Sigmoid colon (tissue), 6 donors: ENCODE measurements at regions not wholly inside any gene's neighbourhood (a gene's known extent, or its start where the extent isn't known, plus 50 kb on each side); places are given as distances from the start of the nearest gene placed in this dataset.

Experiments
- DNase-seq: peaks from one replicate; pipeline ENCODE4 v3.0.0-alpha.2; 2019
- H3K27ac ChIP-seq, 4 donors: fragments of 200-600 bp; sonication (generic); one replicate each; pipeline ENCODE4 v1.5.1; 2016 to 2019; ENCODE audit warnings: mild to moderate bottlenecking in 1 of 4
- H3K27me3 ChIP-seq, 3 donors: fragments of 200-600 bp; sonication (generic); one replicate each; pipeline ENCODE4 v1.5.1; 2019; ENCODE audit warnings: mild to moderate bottlenecking in 1 of 3
- H3K36me3 ChIP-seq, 4 donors: fragments of 200-600 bp; sonication (generic); one replicate each; pipeline ENCODE4 v1.5.1; 2016 to 2019
- H3K4me1 ChIP-seq, 4 donors: fragments of 200-600 bp; sonication (generic); one replicate each; pipeline ENCODE4 v1.5.1; 2017 to 2019
- H3K4me3 ChIP-seq, 4 donors: fragments of 200-600 bp; sonication (generic); one replicate each; pipeline ENCODE4 v1.5.1; 2017 to 2019; ENCODE audit warnings: mild to moderate bottlenecking in 2 of 4, moderate library complexity in 1 of 4
- H3K9me3 ChIP-seq, 4 donors: fragments of 200-600 bp in 3 of 4; sonication (generic) in 3 of 4; one replicate each; pipeline versions ENCODE4 v1.5.1 to v1.6.1; 2013 to 2019
- EP300 ChIP-seq, 4 donors: sonication (generic); formaldehyde crosslinking; IDR thresholded peaks; one replicate each; pipeline ENCODE4 v1.6.1; 2017; ENCODE audit warnings: antibody characterized with exemption in 4 of 4
- POLR2A ChIP-seq, 2 donors: fragments of 450-650 bp; IDR thresholded peaks; one replicate each; pipeline ENCODE4 v1.6.1; 2016; ENCODE audit warnings: antibody characterized with exemption in 2 of 2, mild to moderate bottlenecking in 2 of 2, moderate library complexity in 2 of 2
- POLR2AphosphoS5 ChIP-seq, 4 donors: sonication (generic); formaldehyde crosslinking; IDR thresholded peaks; one replicate each; pipeline ENCODE4 v1.6.1; 2017; ENCODE audit warnings: antibody characterized with exemption in 4 of 4
- WGBS, 2 donors: extraction: QIAGEN DNeasy Blood & Tissue Kit; methylation state at CpG; one replicate each; pipeline ENCODE4 v1.1.7; 2013; 5-methylcytosine and 5-hydroxymethylcytosine counted together
- intact Hi-C: fragments of 100-400 bp; cut with DNase I; formaldehyde crosslinking; loops from one replicate; pipeline ENCODE4 v1.15.1; 2023
- small RNA-seq, 3 donors: library from RNA; depleted of rRNA; stranded (forward); fragments of <200 nt; gene quantifications; one replicate each; pipeline ENCODE3, GENCODE V24; 2016
- TF ChIP-seq, protein P1 (sequence below), 4 experiments: fragments of 450-650 bp in 3 of 4; fragments of 200-600 bp in 1 of 4; IDR thresholded peaks; one replicate each; pipeline ENCODE4 v1.5.1; 2016 to 2019; ENCODE audit warnings: antibody characterized with exemption in 4 of 4, mild to moderate bottlenecking in 3 of 4, moderate library complexity in 2 of 4
- donor health status: healthy with polysubstance abuse.
- donor health status: healthy.

DNA sequence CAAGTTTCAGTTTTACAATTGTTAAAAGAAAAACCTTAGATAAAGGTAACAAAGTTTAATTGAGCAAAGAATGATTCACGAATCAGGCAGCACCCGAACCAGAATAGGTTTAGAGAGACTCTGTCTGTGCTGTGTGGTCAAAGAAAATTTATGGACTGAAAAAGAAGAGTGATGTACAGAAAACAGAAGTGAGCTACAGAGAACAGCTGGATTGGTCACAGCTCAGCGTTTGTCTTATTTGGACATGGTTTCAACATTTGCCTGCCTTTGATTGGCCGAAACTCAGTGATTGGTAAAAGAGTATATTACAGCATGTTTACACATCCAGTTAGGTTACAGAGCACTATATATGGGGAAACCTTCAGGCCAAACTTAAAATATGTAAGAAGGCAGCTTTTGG, 703.2 kb upstream of the STXBP6 start:
- Histone ChIP-seq H3K36me3 (no peaks in the 10 kb centered on the region), H3K27ac (no peak overlapping the region), H3K4me1 (no peaks in the 10 kb centered on the region), H3K9me3 (no peaks in the 10 kb centered on the region), H3K27me3 (no peaks in the 10 kb centered on the region), H3K4me3 (no peak overlapping the region)
- no peak for TF ChIP-seq EP300 (IDR thresholded peaks at IDR 0.05)
- TF ChIP-seq, protein P1, sequence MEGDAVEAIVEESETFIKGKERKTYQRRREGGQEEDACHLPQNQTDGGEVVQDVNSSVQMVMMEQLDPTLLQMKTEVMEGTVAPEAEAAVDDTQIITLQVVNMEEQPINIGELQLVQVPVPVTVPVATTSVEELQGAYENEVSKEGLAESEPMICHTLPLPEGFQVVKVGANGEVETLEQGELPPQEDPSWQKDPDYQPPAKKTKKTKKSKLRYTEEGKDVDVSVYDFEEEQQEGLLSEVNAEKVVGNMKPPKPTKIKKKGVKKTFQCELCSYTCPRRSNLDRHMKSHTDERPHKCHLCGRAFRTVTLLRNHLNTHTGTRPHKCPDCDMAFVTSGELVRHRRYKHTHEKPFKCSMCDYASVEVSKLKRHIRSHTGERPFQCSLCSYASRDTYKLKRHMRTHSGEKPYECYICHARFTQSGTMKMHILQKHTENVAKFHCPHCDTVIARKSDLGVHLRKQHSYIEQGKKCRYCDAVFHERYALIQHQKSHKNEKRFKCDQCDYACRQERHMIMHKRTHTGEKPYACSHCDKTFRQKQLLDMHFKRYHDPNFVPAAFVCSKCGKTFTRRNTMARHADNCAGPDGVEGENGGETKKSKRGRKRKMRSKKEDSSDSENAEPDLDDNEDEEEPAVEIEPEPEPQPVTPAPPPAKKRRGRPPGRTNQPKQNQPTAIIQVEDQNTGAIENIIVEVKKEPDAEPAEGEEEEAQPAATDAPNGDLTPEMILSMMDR (IDR thresholded peaks at IDR 0.05): no peak
- TF ChIP-seq POLR2AphosphoS5 (IDR thresholded peaks at IDR 0.05): no peak
- no peak for TF ChIP-seq POLR2A (IDR thresholded peaks at IDR 0.05)
- DNase-seq: no peak
- intact Hi-C loops: no loop called here
- WGBS, 2 donors: 50 to 52% methylated on average over 4 of the region's 4 CpGs

DNA sequence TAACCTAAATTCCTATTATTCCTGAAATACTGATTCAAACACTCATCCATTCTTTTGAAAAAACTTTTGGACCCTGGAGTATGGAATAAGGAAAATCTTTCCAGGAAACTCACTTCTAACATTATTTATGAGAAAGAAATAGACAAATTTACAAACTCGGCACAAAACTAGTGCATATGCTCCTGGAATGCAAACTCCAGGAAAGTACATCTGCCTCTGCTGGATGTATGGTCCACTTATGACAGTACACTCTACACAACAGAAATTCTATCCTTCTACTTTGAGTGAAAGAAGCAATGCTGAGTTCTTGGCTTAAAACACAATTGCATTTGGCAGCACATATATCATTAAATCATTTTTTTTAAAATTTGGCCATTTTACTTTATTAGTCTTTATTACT, 700.5 kb upstream of the STXBP6 start:
- no peaks in the 10 kb centered on the region for H3K9me3 ChIP-seq
- H3K4me1 ChIP-seq: no peaks in the 10 kb centered on the region
- no peak overlapping the region for H3K27ac ChIP-seq
- H3K36me3 ChIP-seq: no peaks in the 10 kb centered on the region
- TF ChIP-seq EP300 (IDR thresholded peaks at IDR 0.05) (no peak), POLR2A (IDR thresholded peaks at IDR 0.05) (no peak), POLR2AphosphoS5 (IDR thresholded peaks at IDR 0.05) (no peak)
- TF ChIP-seq, protein P1 (IDR thresholded peaks at IDR 0.05): no peak
- intact Hi-C loops: no loop called here
- no peak overlapping the region for H3K4me3 ChIP-seq
- DNase-seq: no peak
- WGBS, 2 donors: 82 to 91% methylated on average over 1 of the region's 1 CpG
- no peaks in the 10 kb centered on the region for H3K27me3 ChIP-seq

Small RNAs in the stretch of these regions (small RNA-seq; reads per million reads assigned to genes)
- 0 reads per million in 3 donors for gene RF00440
